Thyroid gland (tissue), 4 donors: ENCODE measurements at regions not wholly inside any gene's neighbourhood (a gene's known extent, or its start where the extent isn't known, plus 50 kb on each side); places are given as distances from the start of the nearest gene placed in this dataset.

Experiments
- DNase-seq, 2 donors: peaks; one replicate each; pipeline ENCODE4 v3.0.0-alpha.2; 2019
- H3K27ac ChIP-seq, 3 donors: fragments of 200-600 bp; sonication (generic); 1 replicate in 2 of 3; 2 replicates in 1 of 3; pipeline ENCODE4 v1.5.1; 2016 to 2019; ENCODE audit warnings: mild to moderate bottlenecking in 1 of 3, moderate library complexity in 1 of 3
- H3K27me3 ChIP-seq: fragments of 200-600 bp; sonication (generic); one replicate; pipeline ENCODE4 v1.5.1; 2019
- H3K36me3 ChIP-seq, 2 donors: fragments of 200-600 bp; sonication (generic); one replicate each; pipeline ENCODE4 v1.5.1; 2016 to 2019
- H3K4me1 ChIP-seq, 2 donors: fragments of 200-600 bp; sonication (generic); one replicate each; pipeline ENCODE4 v1.5.1; 2017 to 2019
- H3K4me3 ChIP-seq, 3 donors: fragments of 200-600 bp; sonication (generic); replicated peaks in 1 of 3; 1 replicate in 2 of 3; 2 replicates in 1 of 3; pipeline ENCODE4 v1.5.1; 2016; ENCODE audit warnings: mild to moderate bottlenecking in 1 of 3
- H3K9me3 ChIP-seq: fragments of 200-600 bp; sonication (generic); one replicate; pipeline ENCODE4 v1.5.1; 2017
- POLR2A ChIP-seq, 2 donors: fragments of 450-650 bp; IDR thresholded peaks; one replicate each; pipeline ENCODE4 v1.6.1; 2017; ENCODE audit warnings: antibody characterized with exemption in 2 of 2, mild to moderate bottlenecking in 2 of 2, moderate library complexity in 1 of 2
- WGBS, 2 donors: methylation state at CpG; one replicate each; pipeline ENCODE4 v1.1.5; 2017; 5-methylcytosine and 5-hydroxymethylcytosine counted together
- intact Hi-C: fragments of 100-400 bp; cut with DNase I; formaldehyde crosslinking; loops from one replicate; pipeline ENCODE4 v1.15.1; 2023
- TF ChIP-seq, protein P1 (sequence below), 6 experiments: fragments of 200-600 bp in 3 of 6; fragments of 450-650 bp in 3 of 6; sonication (generic) in 3 of 6; IDR thresholded peaks; one replicate each; pipeline ENCODE4 v1.5.1; 2016 to 2019; ENCODE audit warnings: antibody characterized with exemption in 6 of 6, mild to moderate bottlenecking in 2 of 6, inconsistent platforms in 1 of 6, moderate library complexity in 1 of 6

DNA sequence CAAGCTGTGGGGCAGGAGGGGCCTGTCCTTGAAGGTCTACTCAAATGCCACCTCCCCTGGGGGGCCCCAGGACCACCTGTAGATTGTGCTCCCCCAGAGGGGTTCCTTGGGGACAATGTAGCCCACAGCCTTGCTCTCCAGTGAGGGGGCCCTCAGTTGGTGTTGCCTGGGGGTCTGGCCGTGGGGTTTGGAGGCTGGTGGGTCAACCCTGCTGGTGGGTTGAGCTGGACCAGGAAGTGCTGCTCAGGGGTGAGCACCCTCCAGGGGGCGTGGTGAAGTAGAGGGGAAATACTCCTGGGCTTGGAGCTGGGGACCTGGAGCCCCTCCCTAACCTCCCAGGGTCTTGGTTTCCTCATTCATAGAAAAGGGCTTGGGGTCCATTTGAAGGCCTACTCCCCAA is 143.6 kb upstream of the WNT4 start:
- intact Hi-C loops = no loop called here
- Histone ChIP-seq H3K9me3 (no peaks in the 10 kb centered on the region), H3K4me3 (no peak overlapping the region), H3K4me1 (no peaks in the 10 kb centered on the region), H3K27ac (no peak overlapping the region), H3K27me3 (no peaks in the 10 kb centered on the region), H3K36me3 (no peaks in the 10 kb centered on the region)
- WGBS, 2 donors = 91% methylated on average over 2 of the region's 2 CpGs; no CpG with 5 or more reads in 1 of the 2 donors
- TF ChIP-seq, protein P1, sequence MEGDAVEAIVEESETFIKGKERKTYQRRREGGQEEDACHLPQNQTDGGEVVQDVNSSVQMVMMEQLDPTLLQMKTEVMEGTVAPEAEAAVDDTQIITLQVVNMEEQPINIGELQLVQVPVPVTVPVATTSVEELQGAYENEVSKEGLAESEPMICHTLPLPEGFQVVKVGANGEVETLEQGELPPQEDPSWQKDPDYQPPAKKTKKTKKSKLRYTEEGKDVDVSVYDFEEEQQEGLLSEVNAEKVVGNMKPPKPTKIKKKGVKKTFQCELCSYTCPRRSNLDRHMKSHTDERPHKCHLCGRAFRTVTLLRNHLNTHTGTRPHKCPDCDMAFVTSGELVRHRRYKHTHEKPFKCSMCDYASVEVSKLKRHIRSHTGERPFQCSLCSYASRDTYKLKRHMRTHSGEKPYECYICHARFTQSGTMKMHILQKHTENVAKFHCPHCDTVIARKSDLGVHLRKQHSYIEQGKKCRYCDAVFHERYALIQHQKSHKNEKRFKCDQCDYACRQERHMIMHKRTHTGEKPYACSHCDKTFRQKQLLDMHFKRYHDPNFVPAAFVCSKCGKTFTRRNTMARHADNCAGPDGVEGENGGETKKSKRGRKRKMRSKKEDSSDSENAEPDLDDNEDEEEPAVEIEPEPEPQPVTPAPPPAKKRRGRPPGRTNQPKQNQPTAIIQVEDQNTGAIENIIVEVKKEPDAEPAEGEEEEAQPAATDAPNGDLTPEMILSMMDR (IDR thresholded peaks at IDR 0.05) = no peak
- no peak for TF ChIP-seq POLR2A (IDR thresholded peaks at IDR 0.05)
- no peak for DNase-seq

DNA sequence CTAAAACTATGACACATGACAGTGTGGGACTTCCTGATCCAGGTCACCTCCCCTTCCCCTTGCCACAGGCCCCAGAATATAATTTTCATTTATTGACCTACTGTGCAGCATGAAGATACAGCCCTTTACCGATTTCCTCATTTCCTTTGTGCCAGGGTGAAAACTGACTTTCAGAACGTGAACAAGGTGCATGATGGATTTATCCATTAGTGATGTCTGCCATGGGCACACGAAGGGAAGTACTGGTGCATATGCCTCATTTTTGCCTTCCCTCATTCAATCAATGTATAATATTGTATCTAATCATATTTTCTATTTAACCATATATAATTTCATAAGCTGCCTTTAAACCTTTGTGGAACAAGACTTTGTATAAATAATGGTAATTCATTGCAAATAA is 144.4 kb upstream of the WNT4 start:
- no peaks in the 10 kb centered on the region for H3K27me3 ChIP-seq

DNA sequence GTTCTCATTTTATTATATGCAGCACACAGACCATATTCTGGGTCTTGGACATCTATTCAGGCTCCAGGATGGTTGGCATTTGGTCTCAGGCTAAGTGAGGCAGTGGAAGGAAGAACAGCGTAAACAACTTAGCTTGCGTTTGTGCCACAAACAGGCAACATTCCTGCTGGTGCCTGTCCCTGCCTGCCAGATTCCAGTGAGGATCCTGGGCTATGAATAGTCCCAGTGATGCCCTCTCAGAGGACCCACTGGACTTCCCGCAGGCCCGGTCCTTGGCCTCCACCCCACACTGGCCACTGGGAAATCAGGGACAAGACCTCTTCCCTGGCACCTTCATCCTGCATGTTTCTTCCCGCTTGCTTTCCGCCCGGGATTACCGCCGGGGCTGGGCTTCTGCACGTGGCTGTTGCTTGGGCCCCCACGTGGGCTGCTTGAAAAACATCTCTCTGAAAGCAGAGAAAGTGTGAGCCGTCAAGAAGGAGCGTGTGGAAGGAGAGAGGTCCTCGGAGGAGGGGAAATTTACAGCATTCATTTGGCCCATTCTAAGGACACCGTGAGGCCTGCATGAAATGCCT is 145.1 kb upstream of the WNT4 start:
- Histone ChIP-seq H3K27me3 (no peaks in the 10 kb centered on the region), H3K36me3 (no peaks in the 10 kb centered on the region), H3K4me3 (no peak overlapping the region), H3K9me3 (no peaks in the 10 kb centered on the region), H3K4me1 (no peaks in the 10 kb centered on the region), H3K27ac (no peak overlapping the region)
- no peak for TF ChIP-seq POLR2A (IDR thresholded peaks at IDR 0.05)
- TF ChIP-seq, protein P1 (IDR thresholded peaks at IDR 0.05) = no peak
- no peak for DNase-seq
- WGBS, 2 donors = 54% methylated on average over 15 of the region's 15 CpGs
- intact Hi-C loops = no loop called here

More for the DNA sequence above, 144.4 kb upstream of the WNT4 start:
- Histone ChIP-seq H3K4me3 (no peak overlapping the region), H3K27ac (no peak overlapping the region), H3K9me3 (no peaks in the 10 kb centered on the region), H3K36me3 (no peaks in the 10 kb centered on the region), H3K4me1 (no peaks in the 10 kb centered on the region)
- no peak for DNase-seq
- TF ChIP-seq POLR2A (IDR thresholded peaks at IDR 0.05) = no peak
- TF ChIP-seq, protein P1 (IDR thresholded peaks at IDR 0.05) = no peak
- intact Hi-C loops = no loop called here
- WGBS, 2 donors = 88 to 92% methylated on average over 3 of the region's 3 CpGs

DNA sequence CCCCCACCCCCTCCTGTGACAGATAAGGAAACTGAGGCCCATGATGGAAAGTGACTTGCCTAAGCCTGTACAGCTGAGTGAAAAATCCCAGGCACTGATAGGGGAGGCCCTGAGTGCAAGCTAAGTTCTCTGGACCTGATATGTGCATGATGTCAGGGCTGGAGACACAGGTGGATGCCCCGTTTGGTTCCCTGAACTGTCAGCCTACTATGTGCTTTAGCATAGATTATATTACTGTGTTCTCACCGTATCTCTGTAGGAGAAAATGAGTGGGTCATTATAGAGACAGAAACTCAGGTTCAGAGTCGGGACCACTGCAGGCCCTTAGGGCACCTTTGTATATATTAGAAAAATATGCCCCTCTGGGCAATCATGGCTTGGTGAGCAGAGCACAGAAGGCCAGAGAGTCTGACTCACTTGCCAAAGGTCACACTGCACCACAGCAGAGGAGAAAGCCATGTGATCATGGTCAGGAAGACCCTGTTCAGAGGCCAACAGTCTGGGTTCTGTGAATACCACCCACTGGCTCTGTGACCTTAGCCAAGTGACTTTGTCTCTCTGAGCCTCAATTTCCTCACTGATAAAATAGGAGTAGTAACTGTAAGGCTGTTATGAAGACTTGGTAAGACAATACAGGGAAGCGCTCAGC is 145.8 kb upstream of the WNT4 start:
- no peaks in the 10 kb centered on the region for H3K4me1 ChIP-seq
- H3K36me3 ChIP-seq = no peaks in the 10 kb centered on the region
- no peak overlapping the region for H3K27ac ChIP-seq
- no peak for DNase-seq
- H3K9me3 ChIP-seq = no peaks in the 10 kb centered on the region
- TF ChIP-seq, protein P1 (IDR thresholded peaks at IDR 0.05) = no peak
- TF ChIP-seq POLR2A (IDR thresholded peaks at IDR 0.05) = no peak
- H3K4me3 ChIP-seq = no peak overlapping the region
- H3K27me3 ChIP-seq = no peaks in the 10 kb centered on the region
- intact Hi-C loops = no loop called here
- WGBS, 2 donors = 83 to 84% methylated on average over 4 of the region's 4 CpGs

DNA sequence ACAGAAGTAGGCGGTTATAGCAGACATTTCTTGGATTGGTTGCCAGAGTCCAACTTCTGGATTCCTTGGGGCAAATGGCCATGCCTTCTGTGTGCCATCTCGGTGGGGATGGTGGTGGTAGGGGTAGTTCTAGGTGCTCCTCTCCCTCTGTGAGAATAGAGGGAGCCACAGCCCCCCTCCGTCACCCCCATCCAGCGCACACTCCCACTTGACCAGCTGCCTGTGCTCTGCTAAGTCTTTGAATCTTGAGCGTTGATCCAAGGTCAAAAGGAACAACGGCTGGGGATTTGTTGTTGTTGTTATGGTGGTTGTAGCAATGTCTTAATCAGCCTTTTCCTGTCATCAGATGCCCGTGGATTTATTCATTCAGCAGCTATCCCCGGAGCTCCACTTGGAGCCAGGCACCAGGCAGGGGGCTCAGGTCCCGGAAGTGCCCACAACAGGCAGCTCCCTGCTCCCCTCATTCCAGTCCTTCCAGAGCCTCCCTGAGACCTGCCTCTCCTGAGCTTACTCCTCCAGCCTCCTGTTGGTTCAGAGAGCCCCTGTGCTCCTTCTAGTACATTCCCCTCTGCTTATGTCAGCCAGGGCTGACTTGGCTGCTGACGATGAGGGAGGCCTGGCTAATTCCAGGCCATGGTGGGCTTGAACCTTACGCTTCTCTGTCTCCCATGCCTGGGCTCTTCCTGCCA is 146.6 kb upstream of the WNT4 start:
- no peaks in the 10 kb centered on the region for H3K9me3 ChIP-seq
- intact Hi-C loops = no loop called here
- no peaks in the 10 kb centered on the region for H3K36me3 ChIP-seq
- H3K27ac ChIP-seq = no peak overlapping the region
- no peak for DNase-seq
- no peak overlapping the region for H3K4me3 ChIP-seq
- TF ChIP-seq, protein P1 (IDR thresholded peaks at IDR 0.05) = no peak
- no peak for TF ChIP-seq POLR2A (IDR thresholded peaks at IDR 0.05)
- no peaks in the 10 kb centered on the region for H3K4me1 ChIP-seq
- 66 to 74% methylated on average over 9 to 11 of the region's 11 CpGs for WGBS, 2 donors
- no peaks in the 10 kb centered on the region for H3K27me3 ChIP-seq
